Activated T-cell treated with anti-CD3 and anti-CD28 coated beads, Interleukin-2, amount 50 U/mL, for 72 hours (primary cell): ENCODE measurements at regions not wholly inside any gene's neighbourhood (a gene's known extent, or its start where the extent isn't known, plus 50 kb on each side); places are given as distances from the start of the nearest gene placed in this dataset.
A peak's percentile ranks its signal among the peaks of the same experiment; 100 is the strongest.

Experiments
- ATAC-seq, 2 donors: fragments of 150-1000 bp; cut with Tn5 transposase; replicated peaks in 1 of 2; 2 replicates each; pipeline ENCODE4 v1.10.0; 2021; ENCODE audit warnings: moderate library complexity in 2 of 2, mild to moderate bottlenecking in 1 of 2
- DNase-seq, 2 donors: peaks; one replicate each; pipeline ENCODE4 v3.0.0; 2021 to 2022; ENCODE audit warnings: mixed read lengths in 1 of 2
- H3K27ac Mint-ChIP-seq: one replicate; pipeline ENCODE4 v1.8.0; 2022; ENCODE audit warnings: mild to moderate bottlenecking, moderate library complexity, mixed read lengths
- H3K27me3 Mint-ChIP-seq: one replicate; pipeline ENCODE4 v1.8.0; 2022; ENCODE audit warnings: low read depth, mixed read lengths
- H3K36me3 Mint-ChIP-seq, 2 donors: one replicate each; pipeline ENCODE4 v1.8.0; 2022; ENCODE audit warnings: mixed read lengths in 2 of 2, mild to moderate bottlenecking in 1 of 2; ENCODE audit not compliant: insufficient read depth in 2 of 2
- H3K4me1 Mint-ChIP-seq: one replicate; pipeline ENCODE4 v1.8.0; 2022; ENCODE audit warnings: low read depth, mixed read lengths
- H3K4me3 Mint-ChIP-seq, 2 donors: one replicate each; pipeline ENCODE4 v1.8.0; 2022; ENCODE audit warnings: mild to moderate bottlenecking in 2 of 2, mixed read lengths in 2 of 2, moderate library complexity in 2 of 2
- H3K9me3 Mint-ChIP-seq, 2 donors: one replicate each; pipeline ENCODE4 v1.8.0; 2022; ENCODE audit warnings: mixed read lengths in 2 of 2

GRCh38 chr5:56722317-56722716, 93.0 kb upstream of the MAP3K1 start:
- peaks cover 0 to 4% of the 10 kb centered on the region in 2 donors for H3K36me3 Mint-ChIP-seq
- H3K27ac Mint-ChIP-seq: no peak overlapping the region
- H3K27me3 Mint-ChIP-seq: peaks cover 2% of the 10 kb centered on the region
- DNase-seq: no peak
- no peak overlapping the region for H3K4me3 Mint-ChIP-seq
- no peak for ATAC-seq
- H3K9me3 Mint-ChIP-seq: no peaks in the 10 kb centered on the region
- H3K4me1 Mint-ChIP-seq: peaks cover 4% of the 10 kb centered on the region

GRCh38 chr5:56717253-56717987, 97.9 kb upstream of the MAP3K1 start:
- ATAC-seq (no peak), DNase-seq (no peak)
- peaks cover 10% of the 10 kb centered on the region for H3K27me3 Mint-ChIP-seq
- no peaks in the 10 kb centered on the region for H3K9me3 Mint-ChIP-seq
- peaks cover 14% of the 10 kb centered on the region for H3K4me1 Mint-ChIP-seq
- H3K36me3 Mint-ChIP-seq: no peaks in the 10 kb centered on the region
- H3K27ac Mint-ChIP-seq: no peak overlapping the region
- H3K4me3 Mint-ChIP-seq: peak overlapping the region in 1 of 2 donors; percentile 15

- Mint-ChIP-seq H3K9me3 (no peaks in the 10 kb centered on the region), H3K36me3 (no peaks in the 10 kb centered on the region), H3K27ac (no peak overlapping the region), H3K4me1 (peaks cover 23% of the 10 kb centered on the region), H3K27me3 (peaks cover 15% of the 10 kb centered on the region), H3K4me3 (no peak overlapping the region)
- DNase-seq (no peak), ATAC-seq (no peak)
Observed at GRCh38 chr5:56715986-56716385, 99.4 kb upstream of the MAP3K1 start.

- Mint-ChIP-seq H3K9me3 (peaks cover 0 to 2% of the 10 kb centered on the region in 2 donors), H3K4me3 (no peak overlapping the region), H3K4me1 (peaks cover 31% of the 10 kb centered on the region), H3K27ac (no peak overlapping the region), H3K27me3 (peaks cover 15% of the 10 kb centered on the region), H3K36me3 (peaks cover 0 to 7% of the 10 kb centered on the region in 2 donors)
- no peak for DNase-seq
- no peak for ATAC-seq
Observed at GRCh38 chr5:56712895-56713591, 102.3 kb upstream of the MAP3K1 start.

GRCh38 chr5:56710826-56711590, 104.3 kb upstream of the MAP3K1 start:
- H3K36me3 Mint-ChIP-seq: peaks cover 0 to 7% of the 10 kb centered on the region in 2 donors
- peak overlapping the region in 1 of 2 donors; percentile 7 for H3K4me3 Mint-ChIP-seq
- H3K9me3 Mint-ChIP-seq: peaks cover 0 to 2% of the 10 kb centered on the region in 2 donors
- H3K27me3 Mint-ChIP-seq: peaks cover 5% of the 10 kb centered on the region
- H3K4me1 Mint-ChIP-seq: peaks cover 17% of the 10 kb centered on the region
- H3K27ac Mint-ChIP-seq: no peak overlapping the region
- ATAC-seq: peak; percentile 82 to 87
- DNase-seq: peak; percentile 13 to 20

- H3K4me1 Mint-ChIP-seq: peaks cover 25% of the 10 kb centered on the region
- H3K27me3 Mint-ChIP-seq: peaks cover 8% of the 10 kb centered on the region
Observed at GRCh38 chr5:56706504-56706903, 108.8 kb upstream of the MAP3K1 start.

GRCh38 chr5:56705217-56705616, 110.1 kb upstream of the MAP3K1 start:
- Mint-ChIP-seq H3K9me3 (no peaks in the 10 kb centered on the region), H3K27me3 (peaks cover 7% of the 10 kb centered on the region), H3K4me3 (no peak overlapping the region), H3K27ac (no peak overlapping the region), H3K36me3 (peaks cover 0 to 2% of the 10 kb centered on the region in 2 donors), H3K4me1 (peaks cover 25% of the 10 kb centered on the region)
- ATAC-seq: no peak
- no peak for DNase-seq

More at GRCh38 chr5:56706504-56706903, 108.8 kb upstream of the MAP3K1 start:
- Mint-ChIP-seq H3K9me3 (peaks cover 0 to 2% of the 10 kb centered on the region in 2 donors), H3K4me3 (no peak overlapping the region), H3K27ac (no peak overlapping the region), H3K36me3 (peaks cover 0 to 7% of the 10 kb centered on the region in 2 donors)
- DNase-seq (no peak), ATAC-seq (no peak)

GRCh38 chr5:56703952-56704351, 111.4 kb upstream of the MAP3K1 start:
- H3K27me3 Mint-ChIP-seq: peaks cover 7% of the 10 kb centered on the region
- DNase-seq (no peak), ATAC-seq (no peak)
- peaks cover 37% of the 10 kb centered on the region for H3K4me1 Mint-ChIP-seq
- H3K27ac Mint-ChIP-seq: peak overlapping the region; percentile 5
- no peak overlapping the region for H3K4me3 Mint-ChIP-seq
- no peaks in the 10 kb centered on the region for H3K9me3 Mint-ChIP-seq
- H3K36me3 Mint-ChIP-seq: no peaks in the 10 kb centered on the region

GRCh38 chr5:56700711-56701110, 114.6 kb upstream of the MAP3K1 start:
- Mint-ChIP-seq H3K27ac (no peak overlapping the region), H3K4me1 (peaks cover 48% of the 10 kb centered on the region), H3K4me3 (no peak overlapping the region), H3K9me3 (no peaks in the 10 kb centered on the region), H3K36me3 (no peaks in the 10 kb centered on the region), H3K27me3 (peaks cover 7% of the 10 kb centered on the region)
- ATAC-seq (no peak), DNase-seq (no peak)

GRCh38 chr5:56699538-56699937, 115.8 kb upstream of the MAP3K1 start:
- Mint-ChIP-seq H3K27ac (peak overlapping the region; percentile 0), H3K4me1 (peaks cover 48% of the 10 kb centered on the region), H3K9me3 (no peaks in the 10 kb centered on the region), H3K27me3 (peaks cover 7% of the 10 kb centered on the region), H3K36me3 (no peaks in the 10 kb centered on the region), H3K4me3 (peak overlapping the region; percentile 11 to 25)
- DNase-seq: no peak
- ATAC-seq: peak in 1 of 2 donors; percentile 17

GRCh38 chr5:56698463-56699381, 116.6 kb upstream of the MAP3K1 start:
- ATAC-seq (peak; percentile 76 to 82), DNase-seq (peak; percentile 6 to 31)
- Mint-ChIP-seq H3K36me3 (no peaks in the 10 kb centered on the region), H3K27ac (peak overlapping the region; percentile 63), H3K4me3 (peak overlapping the region in 1 of 2 donors; percentile 11), H3K9me3 (no peaks in the 10 kb centered on the region), H3K27me3 (peaks cover under 1% of the 10 kb centered on the region), H3K4me1 (peaks cover 49% of the 10 kb centered on the region)

GRCh38 chr5:56696900-56697299, 118.4 kb upstream of the MAP3K1 start:
- Mint-ChIP-seq H3K9me3 (no peaks in the 10 kb centered on the region), H3K4me1 (peaks cover 66% of the 10 kb centered on the region), H3K4me3 (no peak overlapping the region), H3K36me3 (no peaks in the 10 kb centered on the region), H3K27ac (no peak overlapping the region), H3K27me3 (no peaks in the 10 kb centered on the region)
- no peak for DNase-seq
- no peak for ATAC-seq
